Fibroblast of lung (primary cell): ENCODE measurements at regions not wholly inside any gene's neighbourhood (a gene's known extent, or its start where the extent isn't known, plus 50 kb on each side); places are given as distances from the start of the nearest gene placed in this dataset.

Experiments
- EZH2 ChIP-seq: IDR thresholded peaks from 2 replicates; pipeline ENCODE4 v1.5.1; 2012; ENCODE audit warnings: low read length, control low read depth, mild to moderate bottlenecking; ENCODE audit errors: missing control alignments
- TF ChIP-seq, protein P1 (sequence below), 2 donors: IDR thresholded peaks in 1 of 2; conservative IDR thresholded peaks in 1 of 2; 1 replicate in 1 of 2; 2 replicates in 1 of 2; pipeline ENCODE4 v1.5.1; 2011 to 2012; ENCODE audit warnings: low read length in 2 of 2, control low read depth in 1 of 2, inconsistent platforms in 1 of 2, low read depth in 1 of 2, mild to moderate bottlenecking in 1 of 2

DNA sequence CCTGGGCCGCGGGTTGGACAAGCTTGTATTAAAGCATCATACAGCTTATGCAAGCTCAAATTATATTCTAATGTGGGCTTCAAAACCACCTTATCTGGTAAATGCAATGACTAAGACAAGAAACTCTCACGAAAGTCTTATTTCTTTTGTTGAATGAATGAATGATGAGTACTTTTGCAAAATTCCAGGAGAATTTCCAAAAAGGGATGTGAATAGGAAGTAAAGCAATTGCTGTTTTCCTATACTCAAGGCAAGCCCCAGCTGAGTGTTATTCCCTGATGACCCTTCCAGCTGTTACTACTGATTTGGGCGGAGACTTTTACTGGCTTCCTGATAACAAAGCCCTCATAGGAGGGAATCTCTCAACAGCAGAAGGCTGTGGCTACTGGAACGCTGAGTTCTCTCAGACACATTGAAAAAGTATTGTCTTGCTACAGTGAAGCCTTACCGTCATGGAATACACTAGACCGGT is 162.8 kb downstream of the SREK1 start:
- TF ChIP-seq, protein P1, sequence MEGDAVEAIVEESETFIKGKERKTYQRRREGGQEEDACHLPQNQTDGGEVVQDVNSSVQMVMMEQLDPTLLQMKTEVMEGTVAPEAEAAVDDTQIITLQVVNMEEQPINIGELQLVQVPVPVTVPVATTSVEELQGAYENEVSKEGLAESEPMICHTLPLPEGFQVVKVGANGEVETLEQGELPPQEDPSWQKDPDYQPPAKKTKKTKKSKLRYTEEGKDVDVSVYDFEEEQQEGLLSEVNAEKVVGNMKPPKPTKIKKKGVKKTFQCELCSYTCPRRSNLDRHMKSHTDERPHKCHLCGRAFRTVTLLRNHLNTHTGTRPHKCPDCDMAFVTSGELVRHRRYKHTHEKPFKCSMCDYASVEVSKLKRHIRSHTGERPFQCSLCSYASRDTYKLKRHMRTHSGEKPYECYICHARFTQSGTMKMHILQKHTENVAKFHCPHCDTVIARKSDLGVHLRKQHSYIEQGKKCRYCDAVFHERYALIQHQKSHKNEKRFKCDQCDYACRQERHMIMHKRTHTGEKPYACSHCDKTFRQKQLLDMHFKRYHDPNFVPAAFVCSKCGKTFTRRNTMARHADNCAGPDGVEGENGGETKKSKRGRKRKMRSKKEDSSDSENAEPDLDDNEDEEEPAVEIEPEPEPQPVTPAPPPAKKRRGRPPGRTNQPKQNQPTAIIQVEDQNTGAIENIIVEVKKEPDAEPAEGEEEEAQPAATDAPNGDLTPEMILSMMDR (conservative IDR thresholded peaks at IDR 0.05 in 1 of 2, IDR thresholded peaks at IDR 0.05 in 1 of 2; ENCODE audit: low read depth in 1 of 2, low read length in 2 of 2), result no peak
- TF ChIP-seq EZH2, result no peak
